K562 (cell line): ENCODE measurements at regions not wholly inside any gene's neighbourhood (a gene's known extent, or its start where the extent isn't known, plus 50 kb on each side); places are given as distances from the start of the nearest gene placed in this dataset.

Experiments used
- ARID3B ChIP-seq: fragments of 250-450 bp; sonication (Bioruptor Pico); IDR thresholded peaks from 2 replicates; pipeline ENCODE4 v1.4.0; 2020; ENCODE audit warnings: borderline replicate concordance
- C11orf30 ChIP-seq: fragments of 450-650 bp; IDR thresholded peaks from 2 replicates; pipeline ENCODE4 v1.6.1; 2016; ENCODE audit warnings: low read depth, mild to moderate bottlenecking
- CAMTA2 ChIP-seq: fragments of 250-450 bp; sonication (Bioruptor Pico); conservative IDR thresholded peaks from 2 replicates; pipeline ENCODE4 v1.5.1; 2022
- CBX1 ChIP-seq: sonication (generic); IDR thresholded peaks from 2 replicates; pipeline ENCODE4 v1.6.1; 2016; ENCODE audit warnings: antibody characterized with exemption, low read depth, mild to moderate bottlenecking
- CBX2 ChIP-seq: fragments of 200-600 bp; sonication (generic); IDR thresholded peaks from one replicate; pipeline ENCODE4 v1.6.1; 2012; ENCODE audit warnings: mild to moderate bottlenecking, low read length, inconsistent platforms; ENCODE audit not compliant: insufficient read depth, poor library complexity, severe bottlenecking
- CBX5 ChIP-seq: IDR thresholded peaks from 2 replicates; pipeline ENCODE4 v1.6.1; 2014; ENCODE audit warnings: low read depth, borderline replicate concordance
- DDX20 ChIP-seq: fragments of 450-650 bp; IDR thresholded peaks from 2 replicates; pipeline ENCODE4 v1.6.1; 2016; ENCODE audit warnings: missing genetic modification characterization, low read depth, mild to moderate bottlenecking, missing compliant biosample characterization, moderate library complexity
- FOXP1 ChIP-seq: sonication (generic); formaldehyde crosslinking; IDR thresholded peaks from 2 replicates; pipeline ENCODE4 v1.8.0; 2022; ENCODE audit warnings: mild to moderate bottlenecking, missing genetic modification reagents
- GABPB2 ChIP-seq: fragments of 250-450 bp; sonication (Bioruptor Pico); conservative IDR thresholded peaks from 2 replicates; pipeline ENCODE4 v1.5.1; 2021; ENCODE audit warnings: mild to moderate bottlenecking
- HDAC2 ChIP-seq: fragments of 450-650 bp; IDR thresholded peaks from 2 replicates; pipeline ENCODE4 v1.6.1; 2016; ENCODE audit warnings: mild to moderate bottlenecking
- MLLT1 ChIP-seq, 2 experiments: fragments of 450-650 bp; IDR thresholded peaks; 2 replicates each; pipeline ENCODE4 v1.6.1; 2016
- MXD1 ChIP-seq: fragments of 250-450 bp; sonication (Bioruptor Pico); IDR thresholded peaks from 2 replicates; pipeline ENCODE4 v1.8.0; 2021; ENCODE audit warnings: borderline replicate concordance, mild to moderate bottlenecking, moderate library complexity; ENCODE audit not compliant: poor library complexity, severe bottlenecking
- MYBL2 ChIP-seq, 2 experiments: fragments of 450-650 bp in 1 of 2; sonication (generic) in 1 of 2; formaldehyde crosslinking in 1 of 2; IDR thresholded peaks; 2 replicates each; pipeline versions ENCODE4 v1.6.1 to v1.8.1; 2017 to 2022; ENCODE audit warnings: borderline replicate concordance in 1 of 2, inconsistent platforms in 1 of 2, low read depth in 1 of 2, mild to moderate bottlenecking in 1 of 2, missing genetic modification reagents in 1 of 2, moderate library complexity in 1 of 2
- PHB ChIP-seq: fragments of 250-450 bp; sonication (Bioruptor Pico); IDR thresholded peaks from 2 replicates; pipeline ENCODE4 v1.5.0; 2021
- PHF8 ChIP-seq: fragments of 200-600 bp; sonication (generic); IDR thresholded peaks from 2 replicates; pipeline ENCODE4 v1.6.1; 2012; ENCODE audit warnings: mixed run types, mild to moderate bottlenecking, inconsistent platforms, low read length, moderate library complexity, borderline replicate concordance
- RBM22 ChIP-seq: fragments of 200-400 bp; formaldehyde crosslinking; IDR thresholded peaks from 2 replicates; pipeline ENCODE4 v1.6.1; 2018; ENCODE audit warnings: low read length, low read depth; ENCODE audit not compliant: poor library complexity, severe bottlenecking
- RNF2 ChIP-seq: sonication (generic); IDR thresholded peaks from 2 replicates; pipeline ENCODE4 v1.6.1; 2016
- SMARCC2 ChIP-seq: fragments of 450-650 bp; IDR thresholded peaks from 2 replicates; pipeline ENCODE4 v1.6.1; 2017; ENCODE audit warnings: antibody characterized with exemption, moderate library complexity, mild to moderate bottlenecking, low read depth
- USF1 ChIP-seq: sonication (generic); formaldehyde crosslinking; IDR thresholded peaks from 2 replicates; pipeline ENCODE4 v1.9.0; 2022; ENCODE audit warnings: mild to moderate bottlenecking, missing genetic modification reagents
- XRCC4 ChIP-seq: IDR thresholded peaks from one replicate; pipeline ENCODE4 v1.6.1; 2011; ENCODE audit not compliant: insufficient read depth, insufficient read length; ENCODE audit errors: extremely low read depth
- ZBTB5 ChIP-seq: fragments of 450-650 bp; IDR thresholded peaks from 2 replicates; pipeline ENCODE4 v1.6.1; 2017; ENCODE audit warnings: antibody characterized with exemption
- ZC3H4 ChIP-seq: sonication (generic); formaldehyde crosslinking; IDR thresholded peaks from 2 replicates; pipeline ENCODE4 v1.9.0; 2021; ENCODE audit warnings: missing genetic modification reagents, borderline replicate concordance
- ZNF778 ChIP-seq: fragments of 450-650 bp; formaldehyde crosslinking; IDR thresholded peaks from 2 replicates; pipeline ENCODE4 v1.4.0; 2020; ENCODE audit warnings: mild to moderate bottlenecking, moderate library complexity

- TF ChIP-seq ARID3B (CRISPR knock-in tag) (no peak), ZC3H4 (CRISPR knock-in tag) (no peak), CAMTA2 (CRISPR knock-in tag) (no peak), MYBL2 (IDR thresholded peaks at IDR 0.05; ENCODE audit: low read depth) (no peak), MYBL2 (CRISPR knock-in tag; IDR thresholded peaks at IDR 0.05; ENCODE audit: borderline replicate concordance) (no peak), CBX1 (no peak), C11orf30 (no peak), HDAC2 (no peak), PHF8 (no peak), SMARCC2 (no peak), ZNF778 (CRISPR knock-in tag) (no peak), USF1 (CRISPR knock-in tag) (no peak), RBM22 (no peak), ZBTB5 (no peak), CBX2 (no peak), MLLT1 (IDR thresholded peaks at IDR 0.05) (no peak), DDX20 (tag) (no peak), GABPB2 (no peak), RNF2 (no peak), CBX5 (no peak), PHB (CRISPR knock-in tag) (no peak), FOXP1 (no peak), MXD1 (CRISPR knock-in tag) (no peak), XRCC4 (no peak)
Measured at GRCh38 chr3:193843474-193844301, 250.7 kb downstream of the OPA1 start (continued).
